B cell (primary cell): ENCODE measurements at regions not wholly inside any gene's neighbourhood (a gene's known extent, or its start where the extent isn't known, plus 50 kb on each side); places are given as distances from the start of the nearest gene placed in this dataset.
"Not testable (repeated sequence)": the region's sequence is repeated elsewhere in the genome, so short reads cannot be mapped to it uniquely, and the experiment has no call there.

Source experiments
- ATAC-seq: fragments of 200-7000 bp; cut with Tn5 transposase; one replicate; pipeline ENCODE4 v1.10.0; 2021; ENCODE audit warnings: low read depth, mild to moderate bottlenecking, moderate number of reproducible peaks, moderate library complexity
- CTCF ChIA-PET: fragments of 350-600 bp; sonication (Branson Sonifier 250); formaldehyde crosslinking; loops from one replicate; lab custom pipeline; 2021; ENCODE audit warnings: antibody characterized with exemption, inconsistent platforms; lab: Charles Lee
- POLR2A ChIA-PET: fragments of 350-600 bp; sonication (Branson Sonifier 250); formaldehyde crosslinking; loops from one replicate; lab custom pipeline; 2021; ENCODE audit warnings: antibody characterized with exemption; lab: Charles Lee
- DNase-seq: peaks from one replicate; pipeline ENCODE4 v3.0.0; 2013
- H2AFZ ChIP-seq: 2 replicates; pipeline ENCODE4 v1.6.1; 2012; ENCODE audit warnings: mild to moderate bottlenecking, low read depth, low read length; ENCODE audit not compliant: insufficient read depth, poor library complexity, severe bottlenecking
- H3K27ac ChIP-seq, 2 donors: 1 replicate in 1 of 2; 2 replicates in 1 of 2; pipeline ENCODE4 v1.5.1; 2012 to 2013; ENCODE audit warnings: low read length in 2 of 2, mild to moderate bottlenecking in 2 of 2, moderate library complexity in 1 of 2
- H3K27me3 ChIP-seq, 4 experiments: fragments of 200-600 bp in 1 of 4; sonication (generic) in 1 of 4; replicated peaks in 1 of 4; 1 replicate in 2 of 4; 2 replicates in 2 of 4; pipeline versions ENCODE4 v1.6.1 to v1.7.0; 2013 to 2016; ENCODE audit warnings: low read length in 3 of 4, mild to moderate bottlenecking in 2 of 4, mixed read lengths in 1 of 4, moderate library complexity in 1 of 4; ENCODE audit not compliant: insufficient read depth in 4 of 4, control insufficient read depth in 3 of 4; ENCODE audit errors: control extremely low read depth in 1 of 4
- H3K36me3 ChIP-seq, 2 experiments: replicated peaks in 1 of 2; 1 replicate in 1 of 2; 2 replicates in 1 of 2; pipeline versions ENCODE4 v1.6.1 to v1.7.1; 2013; ENCODE audit warnings: low read length in 1 of 2; ENCODE audit not compliant: insufficient read depth in 2 of 2, control insufficient read depth in 1 of 2; ENCODE audit errors: control extremely low read depth in 1 of 2, extremely low read depth in 1 of 2
- H3K4me1 ChIP-seq, 2 donors: fragments of 200-600 bp in 1 of 2; sonication (generic) in 1 of 2; 1 replicate in 1 of 2; 2 replicates in 1 of 2; pipeline versions ENCODE4 v1.5.1 to v1.6.1; 2013 to 2017; ENCODE audit warnings: low read length in 2 of 2; ENCODE audit not compliant: control insufficient read depth in 2 of 2, insufficient read depth in 2 of 2
- H3K4me2 ChIP-seq: replicated peaks from 2 replicates; pipeline ENCODE3; 2012; ENCODE audit warnings: mild to moderate bottlenecking, low read depth, low read length; ENCODE audit not compliant: poor library complexity, severe bottlenecking
- H3K4me3 ChIP-seq, 5 experiments: fragments of 200-600 bp in 1 of 5; sonication (generic) in 1 of 5; 1 replicate in 3 of 5; 2 replicates in 2 of 5; pipeline versions ENCODE4 v1.5.1 to v1.7.0; 2011 to 2016; ENCODE audit warnings: low read length in 4 of 5, mild to moderate bottlenecking in 4 of 5, low read depth in 2 of 5, control low read depth in 1 of 5, moderate library complexity in 1 of 5; ENCODE audit not compliant: insufficient read depth in 1 of 5; ENCODE audit errors: control extremely low read depth in 1 of 5, extremely low read depth in 1 of 5
- H3K79me2 ChIP-seq: fragments of 200-600 bp; sonication (generic); one replicate; pipeline ENCODE4 v1.6.0; 2016; ENCODE audit warnings: low read length; ENCODE audit not compliant: control insufficient read depth, insufficient read depth
- H3K9ac ChIP-seq: fragments of 200-600 bp; sonication (generic); 2 replicates; pipeline ENCODE4 v1.6.1; 2017; ENCODE audit warnings: mild to moderate bottlenecking, low read length, moderate library complexity
- H3K9me3 ChIP-seq, 3 donors: one replicate each; pipeline versions ENCODE4 v1.6.1 to v1.7.1; 2013; ENCODE audit warnings: low read length in 2 of 3; ENCODE audit not compliant: control insufficient read depth in 2 of 3, insufficient read depth in 1 of 3; ENCODE audit errors: control extremely low read depth in 1 of 3
- H4K20me1 ChIP-seq: 2 replicates; pipeline ENCODE4 v1.6.0; 2012; ENCODE audit warnings: mild to moderate bottlenecking, low read length; ENCODE audit not compliant: insufficient read depth, control insufficient read depth, poor library complexity, severe bottlenecking
- H3K27ac Mint-ChIP-seq: one replicate; pipeline ENCODE4 v1.8.0; 2021; ENCODE audit warnings: mixed read lengths
- H3K27me3 Mint-ChIP-seq: one replicate; pipeline ENCODE4 v1.8.0; 2021; ENCODE audit warnings: mixed read lengths
- H3K4me1 Mint-ChIP-seq: one replicate; pipeline ENCODE4 v1.8.0; 2021; ENCODE audit warnings: mixed read lengths
- H3K4me3 Mint-ChIP-seq: one replicate; pipeline ENCODE4 v1.8.0; 2021; ENCODE audit warnings: mixed read lengths
- H3K9me3 Mint-ChIP-seq: one replicate; pipeline ENCODE4 v1.8.0; 2022; ENCODE audit warnings: mixed read lengths; ENCODE audit not compliant: insufficient read depth
- EZH2 ChIP-seq: IDR thresholded peaks from 2 replicates; pipeline ENCODE4 v1.6.1; 2012; ENCODE audit warnings: borderline replicate concordance, low read depth, mild to moderate bottlenecking, moderate library complexity, low read length; ENCODE audit not compliant: insufficient read depth, poor library complexity, severe bottlenecking
- WGBS: methylation state at CpG from one replicate; pipeline ENCODE4 v1.1.5; 2013; ENCODE audit warnings: missing lambda C conversion rate; ENCODE audit not compliant: insufficient coverage; 5-methylcytosine and 5-hydroxymethylcytosine counted together
- intact Hi-C: fragments of 100-400 bp; cut with micrococcal nuclease; formaldehyde crosslinking; loops from one replicate; pipeline ENCODE4 v1.10.0; 2022
- TF ChIP-seq, protein P1 (sequence below): fragments of 200-600 bp; IDR thresholded peaks from one replicate; pipeline ENCODE4 v1.8.0; 2022; ENCODE audit warnings: antibody characterized with exemption, mild to moderate bottlenecking

DNA sequence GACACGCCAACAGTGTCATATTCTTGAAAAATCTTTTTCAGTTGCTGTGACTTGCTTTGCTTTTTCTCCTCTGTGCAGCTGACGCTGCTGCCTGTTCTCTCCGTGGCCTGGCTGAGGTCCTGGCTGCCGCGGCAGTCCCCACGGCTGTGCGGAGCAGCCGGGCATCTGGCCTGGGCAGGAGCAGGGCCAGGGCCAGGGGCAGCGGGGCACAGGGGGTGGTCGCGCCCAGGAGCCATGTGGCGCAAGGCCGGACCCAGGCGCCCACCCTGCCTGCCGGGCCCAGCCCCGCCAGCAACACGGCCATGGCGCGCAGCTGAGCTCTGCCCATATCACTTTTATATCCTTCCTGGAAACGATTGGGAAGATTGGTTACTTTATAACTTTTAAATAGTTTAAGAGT is 109.4 kb upstream of the ACBD5 start:
- H4K20me1 ChIP-seq: no peaks in the 10 kb centered on the region
- ATAC-seq (no peak), DNase-seq (no peak)
- peaks cover 7% of the 10 kb centered on the region for H3K27me3 Mint-ChIP-seq
- intact Hi-C loops: no loop called here
- H3K27ac ChIP-seq: no peak overlapping the region
- H3K4me2 ChIP-seq: no peak overlapping the region
- H3K4me3 ChIP-seq: no peak overlapping the region
- H3K4me1 ChIP-seq: peaks cover 10 to 18% of the 10 kb centered on the region in 2 donors
- H3K9me3 ChIP-seq: no peaks in the 10 kb centered on the region
- no peaks in the 10 kb centered on the region for H3K9me3 Mint-ChIP-seq
- H2AFZ ChIP-seq: no peak overlapping the region
- ChIA-PET CTCF (interaction anchor here (1.7 kb wide), 1 partner anchor 126 kb away, joined by 4 read pairs; no protein-coding TSS in a partner anchor), POLR2A (no interaction called here)
- H3K4me3 Mint-ChIP-seq: no peak overlapping the region
- no peak for TF ChIP-seq EZH2
- TF ChIP-seq, protein P1, sequence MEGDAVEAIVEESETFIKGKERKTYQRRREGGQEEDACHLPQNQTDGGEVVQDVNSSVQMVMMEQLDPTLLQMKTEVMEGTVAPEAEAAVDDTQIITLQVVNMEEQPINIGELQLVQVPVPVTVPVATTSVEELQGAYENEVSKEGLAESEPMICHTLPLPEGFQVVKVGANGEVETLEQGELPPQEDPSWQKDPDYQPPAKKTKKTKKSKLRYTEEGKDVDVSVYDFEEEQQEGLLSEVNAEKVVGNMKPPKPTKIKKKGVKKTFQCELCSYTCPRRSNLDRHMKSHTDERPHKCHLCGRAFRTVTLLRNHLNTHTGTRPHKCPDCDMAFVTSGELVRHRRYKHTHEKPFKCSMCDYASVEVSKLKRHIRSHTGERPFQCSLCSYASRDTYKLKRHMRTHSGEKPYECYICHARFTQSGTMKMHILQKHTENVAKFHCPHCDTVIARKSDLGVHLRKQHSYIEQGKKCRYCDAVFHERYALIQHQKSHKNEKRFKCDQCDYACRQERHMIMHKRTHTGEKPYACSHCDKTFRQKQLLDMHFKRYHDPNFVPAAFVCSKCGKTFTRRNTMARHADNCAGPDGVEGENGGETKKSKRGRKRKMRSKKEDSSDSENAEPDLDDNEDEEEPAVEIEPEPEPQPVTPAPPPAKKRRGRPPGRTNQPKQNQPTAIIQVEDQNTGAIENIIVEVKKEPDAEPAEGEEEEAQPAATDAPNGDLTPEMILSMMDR: no peak
- H3K36me3 ChIP-seq: no peaks in the 10 kb centered on the region
- no peaks in the 10 kb centered on the region for H3K79me2 ChIP-seq
- H3K27me3 ChIP-seq: no peaks in the 10 kb centered on the region
- no peak overlapping the region for H3K27ac Mint-ChIP-seq
- H3K4me1 Mint-ChIP-seq: peaks cover 18% of the 10 kb centered on the region
- 97% methylated on average over 14 of the region's 20 CpGs for WGBS
- no peak overlapping the region for H3K9ac ChIP-seq

DNA sequence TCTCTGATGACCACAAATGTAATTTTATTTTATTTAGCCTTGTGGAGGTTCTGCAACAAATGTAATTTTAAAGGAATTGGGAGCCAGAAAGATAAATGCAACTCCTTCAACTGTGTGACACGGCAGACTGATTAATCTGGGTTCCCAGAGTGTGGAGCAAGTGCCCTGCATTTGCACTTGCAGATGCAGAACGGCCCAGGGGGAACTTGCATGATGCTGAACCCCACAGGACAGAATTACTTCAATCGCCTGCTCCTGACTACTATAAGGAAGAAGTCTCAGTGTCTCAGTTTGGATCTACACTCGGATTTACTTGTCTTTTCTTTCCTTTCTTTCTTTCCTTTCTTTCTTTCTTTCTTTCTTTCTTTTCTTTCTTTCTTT is 107.2 kb upstream of the ACBD5 start:
- ATAC-seq, H3K27ac ChIP-seq, H4K20me1 ChIP-seq, CTCF ChIA-PET, H3K9ac ChIP-seq, H3K9me3 ChIP-seq, H3K4me3 ChIP-seq, H3K4me1 ChIP-seq, H2AFZ ChIP-seq, intact Hi-C loops, POLR2A ChIA-PET, H3K27ac Mint-ChIP-seq, H3K79me2 ChIP-seq, H3K4me1 Mint-ChIP-seq, H3K27me3 ChIP-seq, H3K36me3 ChIP-seq, H3K9me3 Mint-ChIP-seq, H3K27me3 Mint-ChIP-seq, H3K4me2 ChIP-seq, H3K4me3 Mint-ChIP-seq, DNase-seq: not testable (repeated sequence)
- 75% methylated on average over 2 of the region's 4 CpGs for WGBS
